DMS153 (cell line): ENCODE measurements at regions not wholly inside any gene's neighbourhood (a gene's known extent, or its start where the extent isn't known, plus 50 kb on each side); places are given as distances from the start of the nearest gene placed in this dataset.
"Not testable (repeated sequence)": the region's sequence is repeated elsewhere in the genome, so short reads cannot be mapped to it uniquely, and the experiment has no call there.

Experiments used
- DNase-seq: peaks from one replicate; lab custom pipeline; 2025; lab: John Stamatoyannopoulos, UW

GRCh38 chr2:226474131-226474530 is 325.5 kb downstream of the IRS1 start:
- DNase-seq: no peak

- DNase-seq: no peak
These were observed 327.6 kb downstream of the IRS1 start for GRCh38 chr2:226471987-226472470.

GRCh38 chr2:226467633-226468032 is 332.0 kb downstream of the IRS1 start:
- no peak for DNase-seq

GRCh38 chr2:226467221-226467620 is 332.4 kb downstream of the IRS1 start:
- no peak for DNase-seq

- DNase-seq: no peak
These were observed 333.0 kb downstream of the IRS1 start for GRCh38 chr2:226466589-226466988.

- no peak for DNase-seq
These were observed 333.5 kb downstream of the IRS1 start for GRCh38 chr2:226466124-226466523.

GRCh38 chr2:226464380-226464779 is 335.2 kb downstream of the IRS1 start:
- no peak for DNase-seq

GRCh38 chr2:226463154-226463553 is 336.5 kb downstream of the IRS1 start:
- DNase-seq: no peak

- no peak for DNase-seq
These were observed 337.6 kb downstream of the IRS1 start for GRCh38 chr2:226461981-226462380.

- DNase-seq: not testable (repeated sequence)
These were observed 343.5 kb downstream of the IRS1 start for GRCh38 chr2:226456144-226456543.

- DNase-seq: no peak
These were observed 346.9 kb downstream of the IRS1 start for GRCh38 chr2:226452768-226453167.

- no peak for DNase-seq
These were observed 348.1 kb downstream of the IRS1 start for GRCh38 chr2:226451486-226451885.

GRCh38 chr2:226450141-226450540 is 349.5 kb downstream of the IRS1 start:
- no peak for DNase-seq

- no peak for DNase-seq
These were observed 352.0 kb downstream of the IRS1 start for GRCh38 chr2:226447338-226448300.

GRCh38 chr2:226446406-226447001 is 353.1 kb downstream of the IRS1 start:
- DNase-seq: no peak

GRCh38 chr2:226445216-226445861 is 354.3 kb downstream of the IRS1 start:
- no peak for DNase-seq

- DNase-seq: no peak
These were observed 356.5 kb downstream of the IRS1 start for GRCh38 chr2:226443112-226443511.

GRCh38 chr2:226440127-226440918 is 359.3 kb downstream of the IRS1 start:
- no peak for DNase-seq

- DNase-seq: no peak
These were observed 360.3 kb downstream of the IRS1 start for GRCh38 chr2:226439337-226439736.

GRCh38 chr2:226435146-226435545 is 364.5 kb downstream of the IRS1 start:
- no peak for DNase-seq

GRCh38 chr2:226434702-226435101 is 364.9 kb downstream of the IRS1 start:
- DNase-seq: no peak
